ENCODE measurements at regions not wholly inside any gene's neighbourhood (a gene's known extent, or its start where the extent isn't known, plus 50 kb on each side); places are given as distances from the start of the nearest gene placed in this dataset.

DNA sequence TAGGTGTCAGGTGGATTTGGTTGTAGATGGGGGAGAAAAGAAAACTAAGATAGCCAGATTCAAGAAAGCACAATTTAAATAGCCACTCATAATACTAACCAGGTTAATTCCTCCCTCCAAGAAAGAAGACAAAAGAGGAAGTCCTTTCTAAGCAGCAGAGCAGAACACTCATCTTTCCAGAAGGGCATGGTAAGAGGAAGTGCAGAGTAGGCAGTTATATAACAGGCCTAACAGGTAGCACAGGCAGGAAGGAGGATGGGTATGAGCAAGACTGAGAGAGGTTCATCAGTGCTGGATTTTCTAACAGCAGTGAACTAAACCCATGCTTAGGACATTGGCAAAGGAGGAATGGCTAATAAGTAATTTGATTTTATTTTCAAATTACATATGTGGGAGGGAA lies 517.5 kb downstream of the PLPP3 start:
- Mint-ChIP-seq H3K4me1 (peaks cover 8 to 10% of the 10 kb centered on the region in 2 donors), H3K36me3 (no peaks in the 10 kb centered on the region), H3K9me3 (no peaks in the 10 kb centered on the region), H3K4me3 (no peak overlapping the region), H3K27me3 (peaks cover 0 to 8% of the 10 kb centered on the region in 2 donors), H3K27ac (no peak overlapping the region)
- ATAC-seq (replicated peaks) = peak; percentile 93 to 98
- DNase-seq = no peak

GRCh38 chr1:56060906-56061305 lies 518.5 kb downstream of the PLPP3 start:
- Mint-ChIP-seq H3K9me3 (no peaks in the 10 kb centered on the region), H3K27ac (no peak overlapping the region), H3K4me1 (peaks cover 8 to 10% of the 10 kb centered on the region in 2 donors), H3K36me3 (no peaks in the 10 kb centered on the region), H3K4me3 (no peak overlapping the region), H3K27me3 (peaks cover 0 to 6% of the 10 kb centered on the region in 2 donors)
- DNase-seq (no peak), ATAC-seq (replicated peaks) (no peak)

GRCh38 chr1:56057466-56058405 lies 521.6 kb downstream of the PLPP3 start:
- Mint-ChIP-seq H3K27me3 (peaks cover 4 to 5% of the 10 kb centered on the region in 2 donors), H3K27ac (no peak overlapping the region), H3K36me3 (no peaks in the 10 kb centered on the region), H3K9me3 (no peaks in the 10 kb centered on the region), H3K4me1 (peaks cover 8 to 10% of the 10 kb centered on the region in 2 donors), H3K4me3 (no peak overlapping the region)
- ATAC-seq (replicated peaks) (no peak), DNase-seq (no peak)

- H3K9me3 Mint-ChIP-seq = no peaks in the 10 kb centered on the region
Observed at GRCh38 chr1:56056438-56057287, 522.7 kb downstream of the PLPP3 start.

GRCh38 chr1:56054959-56055358 lies 524.4 kb downstream of the PLPP3 start:
- Mint-ChIP-seq H3K27me3 (peaks cover 4 to 5% of the 10 kb centered on the region in 2 donors), H3K4me1 (no peaks in the 10 kb centered on the region), H3K36me3 (no peaks in the 10 kb centered on the region), H3K27ac (no peak overlapping the region), H3K9me3 (peaks cover 0 to 3% of the 10 kb centered on the region in 2 donors), H3K4me3 (no peak overlapping the region)
- ATAC-seq (replicated peaks) (no peak), DNase-seq (no peak)

More at GRCh38 chr1:56056438-56057287, 522.7 kb downstream of the PLPP3 start:
- H3K36me3 Mint-ChIP-seq = no peaks in the 10 kb centered on the region
- H3K27ac Mint-ChIP-seq = no peak overlapping the region
- no peak for DNase-seq
- no peak overlapping the region for H3K4me3 Mint-ChIP-seq
- peaks cover 2% of the 10 kb centered on the region in 2 donors for H3K4me1 Mint-ChIP-seq
- no peak for ATAC-seq (replicated peaks)
- peaks cover 4 to 5% of the 10 kb centered on the region in 2 donors for H3K27me3 Mint-ChIP-seq

DNA sequence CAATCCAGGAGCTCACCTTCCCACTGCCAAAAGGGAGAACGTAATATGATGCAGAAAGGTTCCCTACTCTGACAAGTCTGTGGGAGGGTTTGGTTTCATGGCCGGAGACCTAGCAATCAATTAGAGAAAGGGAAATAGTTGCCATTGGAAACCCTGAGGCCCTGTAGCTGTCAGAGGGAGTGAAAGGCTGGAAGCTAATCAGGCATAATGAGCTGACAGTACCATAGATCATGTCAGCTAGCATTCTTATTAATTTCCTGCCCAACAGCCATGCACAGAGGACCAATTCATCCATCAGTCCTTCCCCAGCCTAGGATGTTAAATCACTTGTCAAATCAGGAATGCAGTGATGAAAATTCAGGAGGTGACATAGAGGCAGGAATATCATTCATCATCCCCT lies 527.3 kb downstream of the PLPP3 start:
- no peak for DNase-seq
- Mint-ChIP-seq H3K4me1 (no peaks in the 10 kb centered on the region), H3K4me3 (no peak overlapping the region), H3K27me3 (peaks cover 4 to 5% of the 10 kb centered on the region in 2 donors), H3K27ac (no peak overlapping the region), H3K36me3 (no peaks in the 10 kb centered on the region), H3K9me3 (peaks cover 0 to 4% of the 10 kb centered on the region in 2 donors)
- ATAC-seq (replicated peaks) = no peak

DNA sequence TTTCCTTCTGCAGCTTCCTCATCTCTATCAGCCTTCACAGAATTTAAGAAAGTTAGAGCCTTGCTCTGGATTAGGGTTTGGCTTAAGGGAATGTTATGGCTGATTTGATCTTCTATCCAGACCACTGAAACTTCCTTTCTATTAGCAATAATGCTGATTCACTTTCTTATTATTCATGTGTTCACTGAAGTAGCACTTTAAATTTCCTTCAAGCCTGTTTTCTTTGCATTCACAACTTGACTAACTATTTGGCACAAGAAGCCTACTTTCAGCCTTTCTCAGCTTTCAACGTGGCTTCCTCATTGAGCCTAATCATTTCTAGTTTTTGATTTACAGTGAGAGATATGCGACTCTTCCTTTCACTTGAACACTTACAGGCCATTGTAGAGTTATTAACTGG lies 528.5 kb downstream of the PLPP3 start:
- H3K9me3 Mint-ChIP-seq = peaks cover 0 to 4% of the 10 kb centered on the region in 2 donors
- H3K4me1 Mint-ChIP-seq = no peaks in the 10 kb centered on the region
- peaks cover 4 to 5% of the 10 kb centered on the region in 2 donors for H3K27me3 Mint-ChIP-seq
- DNase-seq (no peak), ATAC-seq (replicated peaks) (no peak)
- H3K36me3 Mint-ChIP-seq = no peaks in the 10 kb centered on the region
- H3K27ac Mint-ChIP-seq = no peak overlapping the region
- H3K4me3 Mint-ChIP-seq = no peak overlapping the region

DNA sequence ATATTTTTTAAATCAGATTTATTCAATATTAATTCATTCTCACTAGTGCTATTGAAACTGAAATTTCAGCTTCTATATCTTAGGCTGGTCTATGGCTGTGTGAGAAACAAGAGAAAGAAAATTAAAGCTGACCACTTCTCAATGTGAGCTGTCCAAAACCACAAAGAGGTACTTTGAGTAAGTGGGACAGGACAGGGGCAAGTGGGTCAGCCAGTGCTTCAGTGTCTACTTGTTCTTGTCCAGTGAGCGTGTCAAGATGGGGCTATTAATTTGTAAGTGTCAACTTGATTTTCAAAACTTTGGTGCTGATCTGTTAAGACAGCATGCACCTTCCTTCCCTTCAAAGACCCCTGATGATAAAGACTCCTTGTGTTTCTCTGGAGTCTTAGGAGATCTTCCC lies 533.9 kb downstream of the PLPP3 start:
- Mint-ChIP-seq H3K4me3 (no peak overlapping the region), H3K27me3 (peaks cover 0 to 4% of the 10 kb centered on the region in 2 donors), H3K27ac (no peak overlapping the region), H3K4me1 (no peaks in the 10 kb centered on the region), H3K36me3 (no peaks in the 10 kb centered on the region), H3K9me3 (peaks cover 0 to 2% of the 10 kb centered on the region in 2 donors)
- no peak for DNase-seq
- no peak for ATAC-seq (replicated peaks)

DNA sequence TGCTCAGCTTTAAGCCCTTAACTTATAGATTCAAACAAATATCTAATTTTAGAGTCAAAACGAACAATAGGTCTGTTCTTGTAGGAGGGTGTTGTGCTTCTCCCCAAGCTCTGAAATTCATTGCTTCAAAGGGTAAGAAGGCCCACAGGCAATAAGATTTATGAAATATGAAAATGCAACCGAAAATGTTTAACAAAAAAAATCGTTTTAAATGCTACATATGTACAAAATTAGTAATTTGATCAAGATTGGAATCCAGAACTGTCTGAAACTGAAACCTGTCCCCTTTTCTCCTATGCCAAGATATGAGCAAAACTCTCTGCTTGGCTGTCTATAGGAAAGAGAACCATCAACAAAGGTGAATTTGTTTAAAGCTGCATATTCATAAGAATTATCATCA lies 534.3 kb downstream of the PLPP3 start:
- H3K4me1 Mint-ChIP-seq = no peaks in the 10 kb centered on the region
- no peak overlapping the region for H3K4me3 Mint-ChIP-seq
- DNase-seq = no peak
- H3K27me3 Mint-ChIP-seq = peaks cover 0 to 4% of the 10 kb centered on the region in 2 donors
- H3K36me3 Mint-ChIP-seq = no peaks in the 10 kb centered on the region
- no peak overlapping the region for H3K27ac Mint-ChIP-seq
- peaks cover 0 to 2% of the 10 kb centered on the region in 2 donors for H3K9me3 Mint-ChIP-seq
- ATAC-seq (replicated peaks) = no peak

DNA sequence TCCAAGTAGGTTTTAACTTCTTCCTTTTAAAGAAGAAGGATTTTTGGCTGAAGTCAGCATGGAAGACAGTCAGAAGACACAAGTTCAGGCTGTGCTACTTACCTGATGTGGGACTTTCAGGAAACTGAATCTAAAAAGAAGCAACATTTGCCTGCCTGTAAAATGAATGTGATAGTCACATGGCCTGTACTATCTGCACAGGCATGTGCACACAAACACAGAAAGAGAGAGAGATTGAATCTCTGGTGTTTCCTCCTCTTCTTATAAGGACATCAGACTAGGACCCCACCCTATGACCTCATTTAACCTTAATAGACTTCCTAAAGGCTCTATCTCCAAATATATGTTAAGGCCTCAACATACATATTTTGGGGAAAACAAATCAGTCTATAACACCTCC lies 542.9 kb downstream of the PLPP3 start:
- H3K27ac Mint-ChIP-seq = no peak overlapping the region
- ATAC-seq (replicated peaks) (no peak), DNase-seq (no peak)
- H3K27me3 Mint-ChIP-seq = peaks cover 0 to 15% of the 10 kb centered on the region in 2 donors
- no peaks in the 10 kb centered on the region for H3K4me1 Mint-ChIP-seq
- H3K9me3 Mint-ChIP-seq = peaks cover 1 to 4% of the 10 kb centered on the region in 2 donors
- no peak overlapping the region for H3K4me3 Mint-ChIP-seq
- H3K36me3 Mint-ChIP-seq = no peaks in the 10 kb centered on the region

GRCh38 chr1:56034847-56035481 lies 544.4 kb downstream of the PLPP3 start:
- Mint-ChIP-seq H3K9me3 (peaks cover 1 to 4% of the 10 kb centered on the region in 2 donors), H3K27me3 (peaks cover 0 to 15% of the 10 kb centered on the region in 2 donors), H3K4me1 (no peaks in the 10 kb centered on the region), H3K36me3 (no peaks in the 10 kb centered on the region), H3K4me3 (no peak overlapping the region), H3K27ac (no peak overlapping the region)
- DNase-seq (no peak), ATAC-seq (replicated peaks) (no peak)

- no peak for ATAC-seq (replicated peaks)
- Mint-ChIP-seq H3K36me3 (no peaks in the 10 kb centered on the region), H3K27me3 (peaks cover 0 to 22% of the 10 kb centered on the region in 2 donors), H3K9me3 (peaks cover 1 to 4% of the 10 kb centered on the region in 2 donors), H3K27ac (no peak overlapping the region), H3K4me1 (no peaks in the 10 kb centered on the region), H3K4me3 (no peak overlapping the region)
- no peak for DNase-seq
Observed at GRCh38 chr1:56034222-56034621, 545.1 kb downstream of the PLPP3 start.

DNA sequence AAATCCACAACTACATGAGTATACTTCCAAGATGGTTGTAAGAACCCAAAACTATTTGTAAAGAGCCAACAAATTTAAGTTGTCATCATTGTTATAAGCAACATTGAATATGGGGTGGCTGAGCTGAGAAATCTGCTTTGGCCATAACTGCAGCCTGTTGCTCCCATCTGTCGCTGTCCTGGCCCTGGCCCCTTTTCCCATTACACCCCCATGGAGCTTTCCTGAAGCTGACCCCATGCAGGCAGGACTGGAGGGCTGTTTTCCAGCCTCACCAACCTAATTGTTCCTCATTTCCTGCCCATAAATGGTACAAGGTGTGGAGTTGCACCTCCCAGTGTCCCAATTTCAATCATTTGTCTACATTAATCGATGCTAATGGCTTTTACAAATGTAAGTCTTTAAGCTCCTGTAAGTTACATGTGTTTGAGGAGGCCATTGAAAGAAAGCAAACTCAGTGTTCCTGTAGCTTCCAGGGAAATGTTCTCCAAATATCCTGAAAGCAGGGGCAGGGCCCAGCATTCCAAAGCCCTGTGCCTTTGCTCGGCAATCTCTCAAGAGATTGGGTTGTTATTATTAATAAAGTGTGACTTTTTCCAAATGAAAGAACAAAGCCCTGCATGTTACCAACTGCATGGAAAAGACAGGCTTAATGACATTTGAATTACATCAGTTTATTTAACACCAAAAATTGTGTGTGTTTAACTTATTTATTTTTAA lies 545.9 kb downstream of the PLPP3 start:
- Mint-ChIP-seq H3K9me3 (peaks cover 1 to 4% of the 10 kb centered on the region in 2 donors), H3K4me1 (no peaks in the 10 kb centered on the region)
- no peak for DNase-seq

More for the DNA sequence above, 545.9 kb downstream of the PLPP3 start:
- no peak overlapping the region for H3K4me3 Mint-ChIP-seq
- H3K36me3 Mint-ChIP-seq = no peaks in the 10 kb centered on the region
- H3K27ac Mint-ChIP-seq = no peak overlapping the region
- no peak for ATAC-seq (replicated peaks)
- peaks cover 0 to 24% of the 10 kb centered on the region in 2 donors for H3K27me3 Mint-ChIP-seq
